ENCODE measurements at regions not wholly inside any gene's neighbourhood (a gene's known extent, or its start where the extent isn't known, plus 50 kb on each side); places are given as distances from the start of the nearest gene placed in this dataset.

DNA sequence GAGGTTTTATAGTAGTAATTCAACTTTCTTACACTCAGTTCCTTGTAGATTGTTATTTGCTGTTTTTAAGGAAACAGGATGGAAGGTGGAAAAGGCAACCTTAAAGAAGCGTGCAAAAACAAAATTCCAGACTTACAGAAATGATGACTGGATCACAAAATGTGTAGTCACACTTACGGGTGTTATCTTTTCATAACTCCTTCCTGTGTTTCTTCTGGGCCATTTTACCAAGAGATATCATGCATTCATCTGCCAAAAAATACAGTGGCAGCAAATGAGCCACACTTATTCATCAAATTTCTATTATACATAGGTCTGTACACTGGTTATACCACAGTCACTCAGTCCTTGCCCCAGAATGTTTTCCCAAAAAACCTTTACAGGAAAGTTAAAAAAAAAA lies 94.3 kb upstream of the IL6 start:
- 20% methylated on average over 2 of the region's 2 CpGs for WGBS (ENCODE audit: low lambda C conversion rate)
- no peaks in the 10 kb centered on the region for H3F3A ChIP-seq (replicated peaks; ENCODE audit: insufficient read depth)
- no peak for DNase-seq
- no peaks in the 10 kb centered on the region for H3K27me3 ChIP-seq (ENCODE audit: insufficient read depth)
- no peak overlapping the region for H3K9ac ChIP-seq
- H3K9me2 ChIP-seq = no peaks in the 10 kb centered on the region
- no peak overlapping the region for H3K4me2 ChIP-seq
- H3K4me3 ChIP-seq (ENCODE audit: low read depth in 2 of 2, low read length in 1 of 2) = no peak overlapping the region
- no peak overlapping the region for H2AFZ ChIP-seq (ENCODE audit: low read depth)
- H3K4me1 ChIP-seq (ENCODE audit: control insufficient read depth in 1 of 2, insufficient read depth in 2 of 2, low read depth in 1 of 2, low read length in 1 of 2) = no peaks in the 10 kb centered on the region; a peak in 1 of 4 replicates
- H4K20me1 ChIP-seq (ENCODE audit: insufficient read depth) = no peaks in the 10 kb centered on the region
- TF ChIP-seq SMC3 (IDR thresholded peaks at IDR 0.05; ENCODE audit: low read depth, low read length) (no peak), REST (IDR thresholded peaks at IDR 0.05; ENCODE audit: low read depth, low read length) (no peak), USF1 (IDR thresholded peaks at IDR 0.05; ENCODE audit: borderline replicate concordance, low read depth) (no peak), NRF1 (IDR thresholded peaks at IDR 0.05; ENCODE audit: low read depth, low read length) (no peak), MEF2A (IDR thresholded peaks at IDR 0.05; ENCODE audit: borderline replicate concordance, low read depth) (no peak), RFX5 (IDR thresholded peaks at IDR 0.05; ENCODE audit: low read length) (no peak), PBX3 (IDR thresholded peaks at IDR 0.05) (no peak), MXI1 (IDR thresholded peaks at IDR 0.05; ENCODE audit: low read depth, low read length) (no peak), YY1 (IDR thresholded peaks at IDR 0.05; ENCODE audit: low read depth) (no peak), ELF1 (IDR thresholded peaks at IDR 0.05) (no peak), FOXM1 (IDR thresholded peaks at IDR 0.05; ENCODE audit: low read depth) (no peak), RCOR1 (IDR thresholded peaks at IDR 0.05; ENCODE audit: low read length) (no peak), POLR2AphosphoS5 (IDR thresholded peaks at IDR 0.05; ENCODE audit: low read depth, low read length) (no peak)
- TF ChIP-seq, protein P1, sequence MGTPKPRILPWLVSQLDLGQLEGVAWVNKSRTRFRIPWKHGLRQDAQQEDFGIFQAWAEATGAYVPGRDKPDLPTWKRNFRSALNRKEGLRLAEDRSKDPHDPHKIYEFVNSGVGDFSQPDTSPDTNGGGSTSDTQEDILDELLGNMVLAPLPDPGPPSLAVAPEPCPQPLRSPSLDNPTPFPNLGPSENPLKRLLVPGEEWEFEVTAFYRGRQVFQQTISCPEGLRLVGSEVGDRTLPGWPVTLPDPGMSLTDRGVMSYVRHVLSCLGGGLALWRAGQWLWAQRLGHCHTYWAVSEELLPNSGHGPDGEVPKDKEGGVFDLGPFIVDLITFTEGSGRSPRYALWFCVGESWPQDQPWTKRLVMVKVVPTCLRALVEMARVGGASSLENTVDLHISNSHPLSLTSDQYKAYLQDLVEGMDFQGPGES (IDR thresholded peaks at IDR 0.05; ENCODE audit: low read depth, low read length) = no peak
- TF ChIP-seq, protein P2, sequence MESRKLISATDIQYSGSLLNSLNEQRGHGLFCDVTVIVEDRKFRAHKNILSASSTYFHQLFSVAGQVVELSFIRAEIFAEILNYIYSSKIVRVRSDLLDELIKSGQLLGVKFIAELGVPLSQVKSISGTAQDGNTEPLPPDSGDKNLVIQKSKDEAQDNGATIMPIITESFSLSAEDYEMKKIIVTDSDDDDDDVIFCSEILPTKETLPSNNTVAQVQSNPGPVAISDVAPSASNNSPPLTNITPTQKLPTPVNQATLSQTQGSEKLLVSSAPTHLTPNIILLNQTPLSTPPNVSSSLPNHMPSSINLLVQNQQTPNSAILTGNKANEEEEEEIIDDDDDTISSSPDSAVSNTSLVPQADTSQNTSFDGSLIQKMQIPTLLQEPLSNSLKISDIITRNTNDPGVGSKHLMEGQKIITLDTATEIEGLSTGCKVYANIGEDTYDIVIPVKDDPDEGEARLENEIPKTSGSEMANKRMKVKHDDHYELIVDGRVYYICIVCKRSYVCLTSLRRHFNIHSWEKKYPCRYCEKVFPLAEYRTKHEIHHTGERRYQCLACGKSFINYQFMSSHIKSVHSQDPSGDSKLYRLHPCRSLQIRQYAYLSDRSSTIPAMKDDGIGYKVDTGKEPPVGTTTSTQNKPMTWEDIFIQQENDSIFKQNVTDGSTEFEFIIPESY (IDR thresholded peaks at IDR 0.05; ENCODE audit: borderline replicate concordance, low read depth) = no peak
- TF ChIP-seq, protein P3, sequence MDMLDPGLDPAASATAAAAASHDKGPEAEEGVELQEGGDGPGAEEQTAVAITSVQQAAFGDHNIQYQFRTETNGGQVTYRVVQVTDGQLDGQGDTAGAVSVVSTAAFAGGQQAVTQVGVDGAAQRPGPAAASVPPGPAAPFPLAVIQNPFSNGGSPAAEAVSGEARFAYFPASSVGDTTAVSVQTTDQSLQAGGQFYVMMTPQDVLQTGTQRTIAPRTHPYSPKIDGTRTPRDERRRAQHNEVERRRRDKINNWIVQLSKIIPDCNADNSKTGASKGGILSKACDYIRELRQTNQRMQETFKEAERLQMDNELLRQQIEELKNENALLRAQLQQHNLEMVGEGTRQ (IDR thresholded peaks at IDR 0.05; ENCODE audit: borderline replicate concordance, low read depth, low read length) = no peak
- no peaks in the 10 kb centered on the region for H3K36me3 ChIP-seq (replicated peaks in 1 of 2; ENCODE audit: control insufficient read depth in 1 of 2, insufficient read depth in 2 of 2, low read length in 1 of 2)
- H3K9me3 ChIP-seq = no peaks in the 10 kb centered on the region
- POLR2A ChIA-PET = no interaction called here
- CTCF ChIA-PET = no interaction called here
- no peaks in the 10 kb centered on the region for H3K79me2 ChIP-seq (ENCODE audit: insufficient read depth)
- H3K27ac ChIP-seq (ENCODE audit: low read depth in 2 of 2, low read length in 1 of 2) = no peak overlapping the region

All from SK-N-SH (cell line).